ENCODE measurements at regions not wholly inside any gene's neighbourhood (a gene's known extent, or its start where the extent isn't known, plus 50 kb on each side); places are given as distances from the start of the nearest gene placed in this dataset.

GRCh38 chr19:28933039-28933438, 279.9 kb downstream of the UQCRFS1 start:
- TF ChIP-seq POLR2A (IDR thresholded peaks at IDR 0.05): no peak
- TF ChIP-seq CTCF (IDR thresholded peaks at IDR 0.05): no peak

Measured in heart left ventricle (tissue), 13 donors.